ENCODE measurements at regions not wholly inside any gene's neighbourhood (a gene's known extent, or its start where the extent isn't known, plus 50 kb on each side); places are given as distances from the start of the nearest gene placed in this dataset.

DNA sequence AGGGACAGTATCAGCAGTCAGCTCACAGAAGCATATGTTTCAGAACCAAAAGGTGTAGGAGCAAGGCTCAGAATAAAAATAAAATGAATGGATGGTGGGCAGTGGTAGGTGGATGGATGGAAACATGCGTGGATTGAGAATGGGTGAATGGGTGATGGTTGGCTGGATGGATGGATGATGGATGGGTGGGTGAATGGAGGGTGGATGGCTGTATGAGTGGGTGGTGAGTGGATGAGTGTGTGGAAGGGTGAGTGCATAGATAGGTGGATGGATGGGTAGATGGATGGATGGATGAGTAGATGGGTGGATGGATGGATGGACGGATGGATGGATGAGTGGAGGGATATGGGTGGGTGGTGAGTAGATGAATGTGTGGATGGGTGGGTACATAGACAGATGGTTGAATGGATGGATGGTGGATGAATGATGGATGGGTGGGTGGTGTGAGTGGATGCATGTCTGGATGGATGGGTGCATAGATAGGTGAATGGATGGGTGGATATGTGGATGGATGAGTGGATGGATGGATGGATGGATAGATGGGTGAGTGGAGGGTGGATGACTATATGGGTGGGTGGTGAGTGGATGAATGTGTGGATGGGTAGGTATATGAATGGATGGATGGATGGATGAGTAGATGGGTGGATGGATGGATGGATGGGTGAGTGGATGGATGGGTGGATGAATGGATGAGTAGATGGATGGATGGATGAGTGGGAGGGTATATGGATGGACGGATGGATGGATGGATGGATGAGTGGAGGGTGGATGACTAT, 164.2 kb downstream of the C9orf50 start:
- Histone ChIP-seq H3K4me2 (no peak overlapping the region), H3K27ac (no peak overlapping the region), H3K36me3 (ENCODE audit: insufficient read depth) (no peaks in the 10 kb centered on the region), H4K20me1 (ENCODE audit: insufficient read depth) (no peaks in the 10 kb centered on the region), H3K4me3 (IDR thresholded peaks at IDR 0.05; ENCODE audit: insufficient read depth, low read depth, low read length) (no peak overlapping the region), H3K4me1 (ENCODE audit: low read depth, poor library complexity, severe bottlenecking) (peaks cover 45% of the 10 kb centered on the region), H2AFZ (ENCODE audit: low read depth) (no peak overlapping the region), H3K9ac (no peak overlapping the region), H3K27me3 (ENCODE audit: insufficient read depth, low read depth) (no peaks in the 10 kb centered on the region), H3K79me2 (ENCODE audit: insufficient read depth, low read depth) (no peaks in the 10 kb centered on the region)
- TF ChIP-seq, protein P1, sequence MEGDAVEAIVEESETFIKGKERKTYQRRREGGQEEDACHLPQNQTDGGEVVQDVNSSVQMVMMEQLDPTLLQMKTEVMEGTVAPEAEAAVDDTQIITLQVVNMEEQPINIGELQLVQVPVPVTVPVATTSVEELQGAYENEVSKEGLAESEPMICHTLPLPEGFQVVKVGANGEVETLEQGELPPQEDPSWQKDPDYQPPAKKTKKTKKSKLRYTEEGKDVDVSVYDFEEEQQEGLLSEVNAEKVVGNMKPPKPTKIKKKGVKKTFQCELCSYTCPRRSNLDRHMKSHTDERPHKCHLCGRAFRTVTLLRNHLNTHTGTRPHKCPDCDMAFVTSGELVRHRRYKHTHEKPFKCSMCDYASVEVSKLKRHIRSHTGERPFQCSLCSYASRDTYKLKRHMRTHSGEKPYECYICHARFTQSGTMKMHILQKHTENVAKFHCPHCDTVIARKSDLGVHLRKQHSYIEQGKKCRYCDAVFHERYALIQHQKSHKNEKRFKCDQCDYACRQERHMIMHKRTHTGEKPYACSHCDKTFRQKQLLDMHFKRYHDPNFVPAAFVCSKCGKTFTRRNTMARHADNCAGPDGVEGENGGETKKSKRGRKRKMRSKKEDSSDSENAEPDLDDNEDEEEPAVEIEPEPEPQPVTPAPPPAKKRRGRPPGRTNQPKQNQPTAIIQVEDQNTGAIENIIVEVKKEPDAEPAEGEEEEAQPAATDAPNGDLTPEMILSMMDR (conservative IDR thresholded peaks at IDR 0.05; ENCODE audit: low read depth, low read length) = no peak

DNA sequence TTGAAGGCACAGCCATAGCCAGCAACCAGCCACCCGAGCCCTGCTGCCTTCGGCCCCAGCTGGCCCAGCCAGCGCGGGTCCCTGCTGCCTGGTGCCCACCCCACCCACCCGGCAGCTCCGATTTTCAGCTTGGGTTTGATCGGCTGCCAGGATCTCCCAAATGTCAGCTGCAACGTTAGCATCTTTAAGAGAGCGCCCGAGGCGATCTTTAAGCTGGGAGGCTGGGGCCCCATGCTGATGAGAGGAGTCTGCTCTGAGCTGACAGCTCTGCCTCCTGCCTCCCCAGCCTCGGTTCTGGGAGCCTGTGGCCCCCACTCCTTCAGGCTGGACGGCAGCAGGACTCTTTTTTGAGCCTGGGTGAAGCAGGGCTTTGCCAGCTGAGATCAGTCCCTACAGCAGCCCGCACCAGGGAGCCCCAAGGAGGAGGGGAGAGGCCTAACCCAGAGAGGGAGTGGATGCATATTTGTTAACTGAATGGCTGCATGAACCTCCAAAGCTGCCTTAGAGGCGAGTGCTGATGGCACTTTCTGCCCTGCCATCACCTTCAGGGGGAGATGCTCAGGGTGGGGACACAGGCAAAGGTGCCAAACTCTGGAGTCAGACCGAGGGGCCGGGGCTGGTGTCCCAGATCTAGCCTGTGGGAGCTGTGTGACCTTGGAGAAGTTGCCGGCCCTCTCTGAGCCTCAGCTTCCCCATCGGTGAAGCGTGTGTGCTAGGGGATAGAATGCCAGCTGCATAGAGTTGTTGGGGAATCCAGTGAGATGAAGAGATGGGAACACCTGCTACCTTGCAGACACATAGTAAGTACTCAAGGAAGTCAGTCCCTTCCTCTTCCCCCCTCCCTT, 165.5 kb downstream of the C9orf50 start:
- no peaks in the 10 kb centered on the region for H3K36me3 ChIP-seq (ENCODE audit: insufficient read depth)
- H3K9ac ChIP-seq = no peak overlapping the region
- peaks cover 36% of the 10 kb centered on the region for H3K4me1 ChIP-seq (ENCODE audit: low read depth, poor library complexity, severe bottlenecking)
- H4K20me1 ChIP-seq (ENCODE audit: insufficient read depth) = no peaks in the 10 kb centered on the region
- no peaks in the 10 kb centered on the region for H3K27me3 ChIP-seq (ENCODE audit: insufficient read depth, low read depth)
- H3K4me2 ChIP-seq = no peak overlapping the region
- TF ChIP-seq, protein P1 (conservative IDR thresholded peaks at IDR 0.05; ENCODE audit: low read depth, low read length) = no peak
- H3K27ac ChIP-seq = no peak overlapping the region
- no peaks in the 10 kb centered on the region for H3K79me2 ChIP-seq (ENCODE audit: insufficient read depth, low read depth)
- H3K4me3 ChIP-seq (IDR thresholded peaks at IDR 0.05; ENCODE audit: insufficient read depth, low read depth, low read length) = no peak overlapping the region
- no peak overlapping the region for H2AFZ ChIP-seq (ENCODE audit: low read depth)

DNA sequence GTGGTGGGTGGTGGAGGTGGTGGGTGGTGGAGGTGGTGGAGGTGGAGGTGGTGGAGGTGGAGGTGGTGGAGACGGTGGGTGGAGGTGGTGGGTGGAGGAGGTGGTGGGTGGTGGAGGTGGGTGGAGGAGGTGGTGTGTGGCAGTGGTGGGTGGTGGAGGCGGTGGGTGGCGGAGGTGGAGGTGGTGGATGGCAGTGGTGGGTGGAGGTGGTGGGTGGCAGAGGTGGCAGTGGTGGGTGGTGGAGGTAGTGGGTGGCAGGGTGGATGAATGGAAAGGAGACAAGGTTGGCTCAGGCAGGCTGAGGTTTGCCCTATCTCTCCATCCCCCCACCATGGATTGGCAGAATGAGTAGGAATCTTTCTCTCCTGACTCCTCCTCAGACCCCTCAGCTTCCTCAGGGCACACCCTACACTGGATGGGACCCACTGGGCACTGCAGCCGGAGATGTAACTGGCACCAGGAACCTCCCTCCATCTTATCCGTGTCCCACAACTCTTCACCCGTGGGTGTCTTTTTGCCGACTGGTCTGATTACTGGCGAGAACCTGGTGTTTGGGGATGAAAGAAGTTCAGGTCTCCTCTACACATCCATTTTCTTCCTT, 166.3 kb downstream of the C9orf50 start:
- H3K27ac ChIP-seq = no peak overlapping the region
- H3K79me2 ChIP-seq (ENCODE audit: insufficient read depth, low read depth) = no peaks in the 10 kb centered on the region
- no peak overlapping the region for H3K9ac ChIP-seq
- H2AFZ ChIP-seq (ENCODE audit: low read depth) = no peak overlapping the region
- H3K36me3 ChIP-seq (ENCODE audit: insufficient read depth) = no peaks in the 10 kb centered on the region
- no peak overlapping the region for H3K4me3 ChIP-seq (IDR thresholded peaks at IDR 0.05; ENCODE audit: insufficient read depth, low read depth, low read length)
- H4K20me1 ChIP-seq (ENCODE audit: insufficient read depth) = no peaks in the 10 kb centered on the region
- H3K4me1 ChIP-seq (ENCODE audit: low read depth, poor library complexity, severe bottlenecking) = peaks cover 31% of the 10 kb centered on the region
- TF ChIP-seq, protein P1 (conservative IDR thresholded peaks at IDR 0.05; ENCODE audit: low read depth, low read length) = no peak
- H3K27me3 ChIP-seq (ENCODE audit: insufficient read depth, low read depth) = no peaks in the 10 kb centered on the region
- no peak overlapping the region for H3K4me2 ChIP-seq

DNA sequence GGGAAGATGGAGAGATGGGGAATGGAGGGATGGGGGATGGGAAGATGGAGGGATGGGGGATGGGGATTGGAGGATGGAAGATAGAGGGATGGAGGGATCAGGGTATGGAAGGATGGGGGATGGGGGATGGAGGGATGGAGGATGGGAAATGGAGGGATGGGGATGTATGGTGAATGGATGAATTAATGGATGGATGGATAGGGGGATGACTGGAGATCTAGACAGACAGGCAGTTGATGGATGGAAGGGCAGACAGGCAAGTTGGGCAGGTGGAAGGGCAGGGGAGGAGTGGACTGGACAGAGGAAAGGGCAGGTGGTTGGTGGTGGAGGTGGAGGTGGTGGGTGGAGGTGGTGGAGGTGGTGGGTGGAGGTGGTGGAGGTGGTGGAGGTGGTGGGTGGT, 167.2 kb downstream of the C9orf50 start:
- Histone ChIP-seq H2AFZ (ENCODE audit: low read depth) (no peak overlapping the region), H3K36me3 (ENCODE audit: insufficient read depth) (no peaks in the 10 kb centered on the region), H3K27ac (no peak overlapping the region), H3K27me3 (ENCODE audit: insufficient read depth, low read depth) (no peaks in the 10 kb centered on the region), H3K9ac (no peak overlapping the region), H4K20me1 (ENCODE audit: insufficient read depth) (no peaks in the 10 kb centered on the region), H3K4me1 (ENCODE audit: low read depth, poor library complexity, severe bottlenecking) (peaks cover 23% of the 10 kb centered on the region), H3K79me2 (ENCODE audit: insufficient read depth, low read depth) (no peaks in the 10 kb centered on the region), H3K4me2 (no peak overlapping the region), H3K4me3 (IDR thresholded peaks at IDR 0.05; ENCODE audit: insufficient read depth, low read depth, low read length) (no peak overlapping the region)
- TF ChIP-seq, protein P1 (conservative IDR thresholded peaks at IDR 0.05; ENCODE audit: low read depth, low read length) = no peak
